HepG2 (cell line): ENCODE measurements at regions not wholly inside any gene's neighbourhood (a gene's known extent, or its start where the extent isn't known, plus 50 kb on each side); places are given as distances from the start of the nearest gene placed in this dataset.

Experiments
- ATAC-seq: fragments of 200-7000 bp; cut with Tn5 transposase; 3 replicates; pipeline ENCODE4 v1.9.1; 2020; ENCODE audit warnings: mild to moderate bottlenecking, moderate library complexity
- BruUV-seq: library from RNA; stranded (reverse); fragments of 400-500 nt; replicated peaks from 2 replicates; lab custom pipeline; 2021; lab: Mats Ljungman, UMichigan
- CTCF ChIA-PET: fragments of 300-600 bp; formaldehyde crosslinking; extraction: SDS; loops from one replicate; lab custom pipeline; 2021; ENCODE audit warnings: low total read pairs, inconsistent platforms, low intra/inter-chr PET ratio; lab: Yijun Ruan, JAX
- POLR2A ChIA-PET: fragments of 350-600 bp; sonication (Branson Sonifier 250); formaldehyde crosslinking; loops from one replicate; lab custom pipeline; 2020; ENCODE audit warnings: antibody characterized with exemption, inconsistent platforms; lab: Yijun Ruan, JAX
- DNase-seq: peaks from one replicate; pipeline ENCODE4 v3.0.0-alpha.2; 2015; ENCODE audit warnings: low spot score
- FAIRE-seq: peaks from 3 replicates; lab custom pipeline; 2011; peaks lifted over from hg19 to GRCh38; lab: Jason Lieb, UNC
- H2AFZ ChIP-seq: one replicate; pipeline ENCODE4 v1.6.1; 2011; ENCODE audit warnings: low read length, inconsistent platforms
- H3K27ac ChIP-seq: fragments of 300-600 bp; 3 replicates; pipeline ENCODE4 v1.8.0; 2011; ENCODE audit warnings: mixed run types, mild to moderate bottlenecking, mixed read lengths, low read length, inconsistent platforms; ENCODE audit not compliant: insufficient read depth; ENCODE audit errors: extremely low read length
- H3K27me3 ChIP-seq, 2 experiments: fragments of 200-600 bp in 1 of 2; 2 replicates in 1 of 2; 3 replicates in 1 of 2; pipeline versions ENCODE4 v1.6.0 to v1.8.0; 2011; ENCODE audit warnings: low read length in 2 of 2, mild to moderate bottlenecking in 2 of 2, moderate library complexity in 2 of 2, inconsistent platforms in 1 of 2; ENCODE audit not compliant: insufficient read depth in 2 of 2, control insufficient read depth in 1 of 2
- H3K36me3 ChIP-seq, 2 experiments: fragments of 200-600 bp in 1 of 2; replicated peaks in 1 of 2; 2 replicates in 1 of 2; 3 replicates in 1 of 2; pipeline versions ENCODE4 v1.5.1 to v1.8.0; 2011; ENCODE audit warnings: low read length in 2 of 2, inconsistent platforms in 1 of 2; ENCODE audit not compliant: insufficient read depth in 2 of 2, control insufficient read depth in 1 of 2
- H3K4me1 ChIP-seq: 2 replicates; pipeline ENCODE4 v1.5.1; 2012; ENCODE audit warnings: low read length, inconsistent platforms; ENCODE audit not compliant: insufficient read depth
- H3K4me2 ChIP-seq: 2 replicates; pipeline ENCODE4 v1.6.0; 2011; ENCODE audit warnings: low read depth, low read length, inconsistent platforms
- H3K4me3 ChIP-seq, 3 experiments: fragments of 200-600 bp in 1 of 3; sonication (generic), shearing (Covaris generic) in 1 of 3; replicated peaks in 1 of 3; 2 replicates each; pipeline ENCODE4 v1.5.1; 2011 to 2016; ENCODE audit warnings: low read length in 3 of 3, inconsistent platforms in 2 of 3, low read depth in 2 of 3, mild to moderate bottlenecking in 2 of 3, control low read depth in 1 of 3, mixed read lengths in 1 of 3; ENCODE audit not compliant: insufficient read depth in 1 of 3
- H3K79me2 ChIP-seq: one replicate; pipeline ENCODE4 v1.6.1; 2011; ENCODE audit warnings: low read length, inconsistent platforms; ENCODE audit not compliant: insufficient read depth
- H3K9ac ChIP-seq: 2 replicates; pipeline ENCODE4 v1.6.0; 2011; ENCODE audit warnings: mild to moderate bottlenecking, low read depth, low read length, inconsistent platforms; ENCODE audit not compliant: insufficient read depth
- H3K9me3 ChIP-seq: 2 replicates; pipeline ENCODE4 v1.5.1; 2012; ENCODE audit warnings: mild to moderate bottlenecking, low read length
- H4K20me1 ChIP-seq: 2 replicates; pipeline ENCODE4 v1.6.0; 2011; ENCODE audit warnings: inconsistent platforms, mild to moderate bottlenecking, low read length, moderate library complexity; ENCODE audit not compliant: insufficient read depth
- ASH2L ChIP-seq: fragments of 300-600, 200-600 bp; sonication (generic); IDR thresholded peaks from 2 replicates; pipeline ENCODE4 v1.7.0; 2017; ENCODE audit warnings: low read depth, mild to moderate bottlenecking, moderate library complexity, mixed read lengths, low read length; ENCODE audit not compliant: insufficient read length
- CHD2 ChIP-seq: IDR thresholded peaks from 2 replicates; pipeline ENCODE4 v1.6.1; 2011; ENCODE audit warnings: low read depth, low read length, improper control_type of control experiment
- HNRNPH1 ChIP-seq: fragments of 200-400 bp; formaldehyde crosslinking; optimal IDR thresholded peaks from 2 replicates; pipeline ENCODE3; 2017; ENCODE audit warnings: mild to moderate bottlenecking, low read depth, low read length
- SP140L ChIP-seq: sonication (generic); formaldehyde crosslinking; IDR thresholded peaks from 2 replicates; pipeline ENCODE4 v1.4.0; 2020; ENCODE audit warnings: missing genetic modification reagents, borderline replicate concordance
- U2AF2 ChIP-seq: fragments of 200-400 bp; formaldehyde crosslinking; IDR thresholded peaks from 2 replicates; pipeline ENCODE4 v1.6.1; 2017; ENCODE audit warnings: low read depth, mild to moderate bottlenecking, low read length
- ZNF460 ChIP-seq: sonication (generic); formaldehyde crosslinking; IDR thresholded peaks from 2 replicates; pipeline ENCODE4 v1.5.1; 2020; ENCODE audit warnings: missing genetic modification reagents, mild to moderate bottlenecking, borderline replicate concordance
- ZNF781 ChIP-seq: sonication (generic); formaldehyde crosslinking; IDR thresholded peaks from 2 replicates; pipeline ENCODE4 v1.5.1; 2020; ENCODE audit warnings: borderline replicate concordance, mild to moderate bottlenecking, missing genetic modification reagents; ENCODE audit errors: not compliant biosample characterization
- ZNF83 ChIP-seq: sonication (generic); formaldehyde crosslinking; IDR thresholded peaks from 2 replicates; pipeline ENCODE4 v1.4.0; 2020; ENCODE audit warnings: missing genetic modification reagents, mild to moderate bottlenecking, borderline replicate concordance
- WGBS: methylation state at CpG from one replicate; pipeline ENCODE4 v1.1.6; 2017; ENCODE audit warnings: low lambda C conversion rate; 5-methylcytosine and 5-hydroxymethylcytosine counted together
- in situ Hi-C: cut with HindIII; loops from 2 replicates; pipeline ENCODE4 v1.10.0; 2017; ENCODE audit warnings: low pct_unique_long_range_greater_than_20kb; ENCODE audit not compliant: extremely low pct_ligation_motif_present
- intact Hi-C: fragments of 100-400 bp; cut with micrococcal nuclease; formaldehyde crosslinking; loops from one replicate; pipeline ENCODE4 v1.10.0; 2022; ENCODE audit not compliant: unreplicated experiment
- TF ChIP-seq, protein P1 (sequence below): sonication (generic); formaldehyde crosslinking; IDR thresholded peaks from 2 replicates; pipeline ENCODE4 v1.8.0; 2022; ENCODE audit warnings: missing genetic modification reagents, mild to moderate bottlenecking, borderline replicate concordance

GRCh38 chr2:145797692-145798091 lies 1277.8 kb upstream of the ZEB2 start:
- POLR2A ChIA-PET: no interaction called here
- no peak for ATAC-seq
- BruUV-seq: no TSS peak
- Histone ChIP-seq H3K27me3 (no peaks in the 10 kb centered on the region), H3K36me3 (no peaks in the 10 kb centered on the region), H3K4me3 (no peak overlapping the region), H3K9me3 (no peaks in the 10 kb centered on the region), H4K20me1 (no peaks in the 10 kb centered on the region), H3K9ac (no peak overlapping the region), H3K4me1 (peaks cover 52% of the 10 kb centered on the region), H3K4me2 (no peak overlapping the region), H2AFZ (no peak overlapping the region), H3K79me2 (no peaks in the 10 kb centered on the region), H3K27ac (no peak overlapping the region)
- intact Hi-C loops: no loop called here
- in situ Hi-C loops: no loop called here
- CTCF ChIA-PET: no interaction called here
- FAIRE-seq: no peak
- TF ChIP-seq HNRNPH1: no peak
- TF ChIP-seq ASH2L: no peak
- TF ChIP-seq, protein P1, sequence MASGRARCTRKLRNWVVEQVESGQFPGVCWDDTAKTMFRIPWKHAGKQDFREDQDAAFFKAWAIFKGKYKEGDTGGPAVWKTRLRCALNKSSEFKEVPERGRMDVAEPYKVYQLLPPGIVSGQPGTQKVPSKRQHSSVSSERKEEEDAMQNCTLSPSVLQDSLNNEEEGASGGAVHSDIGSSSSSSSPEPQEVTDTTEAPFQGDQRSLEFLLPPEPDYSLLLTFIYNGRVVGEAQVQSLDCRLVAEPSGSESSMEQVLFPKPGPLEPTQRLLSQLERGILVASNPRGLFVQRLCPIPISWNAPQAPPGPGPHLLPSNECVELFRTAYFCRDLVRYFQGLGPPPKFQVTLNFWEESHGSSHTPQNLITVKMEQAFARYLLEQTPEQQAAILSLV (CRISPR knock-in tag): no peak
- no peak for TF ChIP-seq U2AF2
- TF ChIP-seq ZNF781 (CRISPR knock-in tag): no peak
- no peak for TF ChIP-seq CHD2
- TF ChIP-seq ZNF83 (CRISPR knock-in tag): no peak
- TF ChIP-seq SP140L (CRISPR knock-in tag): no peak
- TF ChIP-seq ZNF460 (CRISPR knock-in tag): no peak
- DNase-seq: no peak
- WGBS: 99% methylated on average over 4 of the region's 4 CpGs
